HepG2 (cell line): ENCODE measurements at regions not wholly inside any gene's neighbourhood (a gene's known extent, or its start where the extent isn't known, plus 50 kb on each side); places are given as distances from the start of the nearest gene placed in this dataset.

Experiments used
- ATAC-seq: fragments of 200-7000 bp; cut with Tn5 transposase; 3 replicates; pipeline ENCODE4 v1.9.1; 2020; ENCODE audit warnings: mild to moderate bottlenecking, moderate library complexity
- BruUV-seq: library from RNA; stranded (reverse); fragments of 400-500 nt; replicated peaks from 2 replicates; lab custom pipeline; 2021; lab: Mats Ljungman, UMichigan
- CTCF ChIA-PET: fragments of 300-600 bp; formaldehyde crosslinking; extraction: SDS; loops from one replicate; lab custom pipeline; 2021; ENCODE audit warnings: low total read pairs, inconsistent platforms, low intra/inter-chr PET ratio; lab: Yijun Ruan, JAX
- POLR2A ChIA-PET: fragments of 350-600 bp; sonication (Branson Sonifier 250); formaldehyde crosslinking; loops from one replicate; lab custom pipeline; 2020; ENCODE audit warnings: antibody characterized with exemption, inconsistent platforms; lab: Yijun Ruan, JAX
- DNase-seq: peaks from one replicate; pipeline ENCODE4 v3.0.0-alpha.2; 2015; ENCODE audit warnings: low spot score
- FAIRE-seq: peaks from 3 replicates; lab custom pipeline; 2011; peaks lifted over from hg19 to GRCh38; lab: Jason Lieb, UNC
- H2AFZ ChIP-seq: one replicate; pipeline ENCODE4 v1.6.1; 2011; ENCODE audit warnings: low read length, inconsistent platforms
- H3K27ac ChIP-seq: fragments of 300-600 bp; 3 replicates; pipeline ENCODE4 v1.8.0; 2011; ENCODE audit warnings: mixed run types, mild to moderate bottlenecking, mixed read lengths, low read length, inconsistent platforms; ENCODE audit not compliant: insufficient read depth; ENCODE audit errors: extremely low read length
- H3K27me3 ChIP-seq, 2 experiments: fragments of 200-600 bp in 1 of 2; 2 replicates in 1 of 2; 3 replicates in 1 of 2; pipeline versions ENCODE4 v1.6.0 to v1.8.0; 2011; ENCODE audit warnings: low read length in 2 of 2, mild to moderate bottlenecking in 2 of 2, moderate library complexity in 2 of 2, inconsistent platforms in 1 of 2; ENCODE audit not compliant: insufficient read depth in 2 of 2, control insufficient read depth in 1 of 2
- H3K36me3 ChIP-seq, 2 experiments: fragments of 200-600 bp in 1 of 2; replicated peaks in 1 of 2; 2 replicates in 1 of 2; 3 replicates in 1 of 2; pipeline versions ENCODE4 v1.5.1 to v1.8.0; 2011; ENCODE audit warnings: low read length in 2 of 2, inconsistent platforms in 1 of 2; ENCODE audit not compliant: insufficient read depth in 2 of 2, control insufficient read depth in 1 of 2
- H3K4me1 ChIP-seq: 2 replicates; pipeline ENCODE4 v1.5.1; 2012; ENCODE audit warnings: low read length, inconsistent platforms; ENCODE audit not compliant: insufficient read depth
- H3K4me2 ChIP-seq: 2 replicates; pipeline ENCODE4 v1.6.0; 2011; ENCODE audit warnings: low read depth, low read length, inconsistent platforms
- H3K4me3 ChIP-seq, 3 experiments: fragments of 200-600 bp in 1 of 3; sonication (generic), shearing (Covaris generic) in 1 of 3; replicated peaks in 1 of 3; 2 replicates each; pipeline ENCODE4 v1.5.1; 2011 to 2016; ENCODE audit warnings: low read length in 3 of 3, inconsistent platforms in 2 of 3, low read depth in 2 of 3, mild to moderate bottlenecking in 2 of 3, control low read depth in 1 of 3, mixed read lengths in 1 of 3; ENCODE audit not compliant: insufficient read depth in 1 of 3
- H3K79me2 ChIP-seq: one replicate; pipeline ENCODE4 v1.6.1; 2011; ENCODE audit warnings: low read length, inconsistent platforms; ENCODE audit not compliant: insufficient read depth
- H3K9ac ChIP-seq: 2 replicates; pipeline ENCODE4 v1.6.0; 2011; ENCODE audit warnings: mild to moderate bottlenecking, low read depth, low read length, inconsistent platforms; ENCODE audit not compliant: insufficient read depth
- H3K9me3 ChIP-seq: 2 replicates; pipeline ENCODE4 v1.5.1; 2012; ENCODE audit warnings: mild to moderate bottlenecking, low read length
- H4K20me1 ChIP-seq: 2 replicates; pipeline ENCODE4 v1.6.0; 2011; ENCODE audit warnings: inconsistent platforms, mild to moderate bottlenecking, low read length, moderate library complexity; ENCODE audit not compliant: insufficient read depth
- AHR ChIP-seq: IDR thresholded peaks from 2 replicates; pipeline ENCODE4 v1.6.1; 2018; ENCODE audit warnings: missing genetic modification reagents, missing compliant biosample characterization
- HNRNPL ChIP-seq: fragments of 200-400 bp; formaldehyde crosslinking; IDR thresholded peaks from 2 replicates; pipeline ENCODE4 v1.6.1; 2017; ENCODE audit warnings: mild to moderate bottlenecking, low read depth, low read length
- ISX ChIP-seq: sonication (generic); formaldehyde crosslinking; conservative IDR thresholded peaks from 2 replicates; pipeline ENCODE4 v1.5.0; 2020; ENCODE audit warnings: missing genetic modification reagents
- JUND ChIP-seq: sonication (generic); formaldehyde crosslinking; IDR thresholded peaks from 2 replicates; pipeline ENCODE4 v1.8.0; 2022; ENCODE audit warnings: mild to moderate bottlenecking, missing genetic modification reagents
- KIAA2018 ChIP-seq: sonication (generic); formaldehyde crosslinking; IDR thresholded peaks from 2 replicates; pipeline ENCODE4 v1.5.0; 2020; ENCODE audit warnings: mild to moderate bottlenecking, missing genetic modification reagents, borderline replicate concordance
- NR3C1 ChIP-seq: sonication (generic); formaldehyde crosslinking; IDR thresholded peaks from 2 replicates; pipeline ENCODE4 v1.4.0; 2020; ENCODE audit warnings: missing genetic modification reagents
- RAD51 ChIP-seq: fragments of 450-650 bp; IDR thresholded peaks from 2 replicates; pipeline ENCODE4 v1.6.1; 2016; ENCODE audit warnings: borderline replicate concordance
- THAP9 ChIP-seq: sonication (generic); formaldehyde crosslinking; IDR thresholded peaks from 2 replicates; pipeline ENCODE4; 2020; ENCODE audit warnings: missing genetic modification reagents, mild to moderate bottlenecking, borderline replicate concordance
- ZBTB7B ChIP-seq: sonication (generic); formaldehyde crosslinking; IDR thresholded peaks from 2 replicates; pipeline ENCODE4 v1.4.0; 2020; ENCODE audit warnings: missing genetic modification reagents
- ZFAT ChIP-seq: sonication (generic); formaldehyde crosslinking; conservative IDR thresholded peaks from 2 replicates; pipeline ENCODE4 v1.8.1; 2023; ENCODE audit warnings: missing genetic modification reagents, inconsistent platforms
- ZNF136 ChIP-seq: sonication (generic); formaldehyde crosslinking; IDR thresholded peaks from 2 replicates; pipeline ENCODE4 v1.8.1; 2022; ENCODE audit warnings: low read depth, mild to moderate bottlenecking, moderate library complexity, missing genetic modification reagents
- ZNF20 ChIP-seq: sonication (generic); formaldehyde crosslinking; IDR thresholded peaks from 2 replicates; pipeline ENCODE4 v1.4.0; 2020; ENCODE audit warnings: mild to moderate bottlenecking, moderate library complexity, missing genetic modification reagents
- ZNF205 ChIP-seq: IDR thresholded peaks from 2 replicates; pipeline ENCODE4 v1.6.1; 2018; ENCODE audit warnings: missing biosample characterization, missing genetic modification reagents
- ZNF639 ChIP-seq: conservative IDR thresholded peaks from 2 replicates; pipeline ENCODE4 v1.6.1; 2018; ENCODE audit warnings: missing genetic modification reagents
- ZNF761 ChIP-seq: sonication (generic); formaldehyde crosslinking; conservative IDR thresholded peaks from 2 replicates; pipeline ENCODE4 v1.4.0; 2020; ENCODE audit warnings: mild to moderate bottlenecking, missing genetic modification reagents
- WGBS: methylation state at CpG from one replicate; pipeline ENCODE4 v1.1.6; 2017; ENCODE audit warnings: low lambda C conversion rate; 5-methylcytosine and 5-hydroxymethylcytosine counted together
- in situ Hi-C: cut with HindIII; loops from 2 replicates; pipeline ENCODE4 v1.10.0; 2017; ENCODE audit warnings: low pct_unique_long_range_greater_than_20kb; ENCODE audit not compliant: extremely low pct_ligation_motif_present
- intact Hi-C: fragments of 100-400 bp; cut with micrococcal nuclease; formaldehyde crosslinking; loops from one replicate; pipeline ENCODE4 v1.10.0; 2022; ENCODE audit not compliant: unreplicated experiment

- H3K4me2 ChIP-seq = no peak overlapping the region
- H3K9me3 ChIP-seq = no peaks in the 10 kb centered on the region
- in situ Hi-C loops (no loop called here), intact Hi-C loops (no loop called here)
- no peak for FAIRE-seq
- no peak overlapping the region for H3K4me3 ChIP-seq
- ChIA-PET CTCF (no interaction called here), POLR2A (no interaction called here)
- no peaks in the 10 kb centered on the region for H3K79me2 ChIP-seq
- DNase-seq = no peak
- no peak overlapping the region for H3K27ac ChIP-seq
- no peaks in the 10 kb centered on the region for H3K36me3 ChIP-seq
- no peak overlapping the region for H3K9ac ChIP-seq
- no peaks in the 10 kb centered on the region for H4K20me1 ChIP-seq
- H2AFZ ChIP-seq = no peak overlapping the region
- 13% methylated on average over 2 of the region's 2 CpGs for WGBS
- peaks cover 1 to 16% of the 10 kb centered on the region in 2 experiments; a peak in 4 of 5 replicates for H3K27me3 ChIP-seq
- BruUV-seq = no TSS peak
- no peaks in the 10 kb centered on the region for H3K4me1 ChIP-seq
- ATAC-seq = no peak
- TF ChIP-seq ZNF205 (CRISPR knock-in tag) (no peak), ISX (CRISPR knock-in tag) (no peak), ZBTB7B (no peak), ZNF639 (CRISPR knock-in tag) (no peak), ZNF136 (CRISPR knock-in tag) (no peak), HNRNPL (no peak), ZNF20 (CRISPR knock-in tag) (no peak), THAP9 (CRISPR knock-in tag) (no peak), AHR (CRISPR knock-in tag) (no peak), ZNF761 (CRISPR knock-in tag) (no peak), RAD51 (no peak), KIAA2018 (CRISPR knock-in tag) (no peak), ZFAT (CRISPR knock-in tag) (no peak), JUND (CRISPR knock-in tag) (no peak), NR3C1 (no peak)
These were observed 297.7 kb downstream of the CDC5L start for GRCh38 chr6:44685213-44685612.
